OCI-LY3 (cell line): ENCODE measurements at regions not wholly inside any gene's neighbourhood (a gene's known extent, or its start where the extent isn't known, plus 50 kb on each side); places are given as distances from the start of the nearest gene placed in this dataset.

Experiments
- EZH2phosphoT487 ChIP-seq: fragments of 200-600 bp; shearing (Covaris generic); IDR thresholded peaks from 2 replicates; pipeline ENCODE4 v1.6.1; 2018; ENCODE audit warnings: antibody characterized with exemption, mixed run types, low read depth
- TF ChIP-seq, protein P1 (sequence below): fragments of 200-600, 300-600 bp; sonication (generic); IDR thresholded peaks from 2 replicates; pipeline ENCODE4 v1.5.1; 2014; ENCODE audit warnings: antibody characterized with exemption, low read length, low read depth

GRCh38 chr13:22770891-22771290 lies 409.9 kb upstream of the SGCG start:
- TF ChIP-seq, protein P1, sequence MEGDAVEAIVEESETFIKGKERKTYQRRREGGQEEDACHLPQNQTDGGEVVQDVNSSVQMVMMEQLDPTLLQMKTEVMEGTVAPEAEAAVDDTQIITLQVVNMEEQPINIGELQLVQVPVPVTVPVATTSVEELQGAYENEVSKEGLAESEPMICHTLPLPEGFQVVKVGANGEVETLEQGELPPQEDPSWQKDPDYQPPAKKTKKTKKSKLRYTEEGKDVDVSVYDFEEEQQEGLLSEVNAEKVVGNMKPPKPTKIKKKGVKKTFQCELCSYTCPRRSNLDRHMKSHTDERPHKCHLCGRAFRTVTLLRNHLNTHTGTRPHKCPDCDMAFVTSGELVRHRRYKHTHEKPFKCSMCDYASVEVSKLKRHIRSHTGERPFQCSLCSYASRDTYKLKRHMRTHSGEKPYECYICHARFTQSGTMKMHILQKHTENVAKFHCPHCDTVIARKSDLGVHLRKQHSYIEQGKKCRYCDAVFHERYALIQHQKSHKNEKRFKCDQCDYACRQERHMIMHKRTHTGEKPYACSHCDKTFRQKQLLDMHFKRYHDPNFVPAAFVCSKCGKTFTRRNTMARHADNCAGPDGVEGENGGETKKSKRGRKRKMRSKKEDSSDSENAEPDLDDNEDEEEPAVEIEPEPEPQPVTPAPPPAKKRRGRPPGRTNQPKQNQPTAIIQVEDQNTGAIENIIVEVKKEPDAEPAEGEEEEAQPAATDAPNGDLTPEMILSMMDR: no peak
- TF ChIP-seq EZH2phosphoT487: no peak
